ENCODE measurements at regions not wholly inside any gene's neighbourhood (a gene's known extent, or its start where the extent isn't known, plus 50 kb on each side); places are given as distances from the start of the nearest gene placed in this dataset.

DNA sequence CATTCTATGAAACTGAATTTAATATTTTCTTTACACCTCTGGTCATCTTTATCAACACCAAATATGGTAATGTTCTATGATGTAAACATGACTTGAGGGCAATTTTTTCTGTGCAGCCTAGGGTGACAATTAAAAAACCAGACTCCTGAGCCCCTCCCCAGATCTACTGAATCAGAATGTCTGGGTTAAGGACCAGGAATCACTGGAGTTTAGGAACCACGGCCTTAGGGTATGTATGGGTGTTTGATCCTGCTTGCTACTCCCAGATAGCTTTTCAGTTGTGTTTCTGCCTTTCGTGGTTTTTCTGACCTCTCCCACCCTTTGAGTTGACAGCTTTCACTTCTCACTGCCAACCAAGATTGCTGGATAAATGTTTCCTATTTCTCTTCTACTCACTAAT, 332.2 kb downstream of the DHX15 start:
- no peak for DNase-seq (ENCODE audit: low spot score)
- H3K27ac ChIP-seq, result no peak overlapping the region
- TF ChIP-seq, protein P1, sequence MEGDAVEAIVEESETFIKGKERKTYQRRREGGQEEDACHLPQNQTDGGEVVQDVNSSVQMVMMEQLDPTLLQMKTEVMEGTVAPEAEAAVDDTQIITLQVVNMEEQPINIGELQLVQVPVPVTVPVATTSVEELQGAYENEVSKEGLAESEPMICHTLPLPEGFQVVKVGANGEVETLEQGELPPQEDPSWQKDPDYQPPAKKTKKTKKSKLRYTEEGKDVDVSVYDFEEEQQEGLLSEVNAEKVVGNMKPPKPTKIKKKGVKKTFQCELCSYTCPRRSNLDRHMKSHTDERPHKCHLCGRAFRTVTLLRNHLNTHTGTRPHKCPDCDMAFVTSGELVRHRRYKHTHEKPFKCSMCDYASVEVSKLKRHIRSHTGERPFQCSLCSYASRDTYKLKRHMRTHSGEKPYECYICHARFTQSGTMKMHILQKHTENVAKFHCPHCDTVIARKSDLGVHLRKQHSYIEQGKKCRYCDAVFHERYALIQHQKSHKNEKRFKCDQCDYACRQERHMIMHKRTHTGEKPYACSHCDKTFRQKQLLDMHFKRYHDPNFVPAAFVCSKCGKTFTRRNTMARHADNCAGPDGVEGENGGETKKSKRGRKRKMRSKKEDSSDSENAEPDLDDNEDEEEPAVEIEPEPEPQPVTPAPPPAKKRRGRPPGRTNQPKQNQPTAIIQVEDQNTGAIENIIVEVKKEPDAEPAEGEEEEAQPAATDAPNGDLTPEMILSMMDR (IDR thresholded peaks at IDR 0.05), result no peak
- H3K4me3 ChIP-seq, result no peak overlapping the region

DNA sequence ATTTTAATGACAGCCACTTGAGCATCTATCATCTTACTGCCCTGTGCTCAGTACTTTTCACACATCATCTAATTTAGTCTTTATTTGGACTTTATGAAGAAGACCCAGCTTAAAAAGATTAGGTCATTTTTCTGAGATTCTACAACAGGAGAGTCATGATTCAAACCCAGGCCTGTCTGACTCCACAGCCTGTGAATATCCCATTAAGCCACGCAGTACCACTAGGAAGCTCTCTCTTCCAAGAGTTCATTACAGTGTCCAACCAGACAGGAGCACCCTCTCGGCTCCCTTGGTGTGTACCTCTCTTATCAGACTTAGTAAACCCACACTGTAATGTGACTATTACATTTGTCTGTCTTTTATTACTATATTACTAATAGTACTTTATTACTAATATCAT, 332.8 kb downstream of the DHX15 start:
- Histone ChIP-seq H3K4me3 (no peak overlapping the region), H3K27ac (no peak overlapping the region)
- DNase-seq (ENCODE audit: low spot score), result no peak
- TF ChIP-seq, protein P1 (IDR thresholded peaks at IDR 0.05), result no peak

DNA sequence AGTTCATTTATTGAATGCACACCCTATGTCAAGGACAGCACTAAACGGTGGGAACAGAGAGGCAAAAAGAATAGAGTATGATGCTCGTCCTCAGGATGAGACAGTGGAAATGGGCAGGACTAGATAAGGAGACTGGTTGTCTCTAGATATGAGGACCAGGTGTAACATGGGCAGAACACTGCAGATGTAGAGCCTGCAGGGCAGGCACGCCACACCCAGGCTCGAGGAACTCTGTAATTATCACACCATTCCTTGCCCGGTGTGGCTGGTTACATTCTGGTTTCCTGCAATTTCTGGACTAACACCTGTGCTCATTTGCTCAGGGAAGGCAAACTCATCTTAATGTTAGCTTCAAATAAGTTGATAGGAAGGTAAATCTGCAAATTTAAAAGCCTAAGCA, 334.4 kb downstream of the DHX15 start:
- H3K4me3 ChIP-seq, result no peak overlapping the region
- no peak for DNase-seq (ENCODE audit: low spot score)
- no peak overlapping the region for H3K27ac ChIP-seq
- TF ChIP-seq, protein P1 (IDR thresholded peaks at IDR 0.05), result no peak

DNA sequence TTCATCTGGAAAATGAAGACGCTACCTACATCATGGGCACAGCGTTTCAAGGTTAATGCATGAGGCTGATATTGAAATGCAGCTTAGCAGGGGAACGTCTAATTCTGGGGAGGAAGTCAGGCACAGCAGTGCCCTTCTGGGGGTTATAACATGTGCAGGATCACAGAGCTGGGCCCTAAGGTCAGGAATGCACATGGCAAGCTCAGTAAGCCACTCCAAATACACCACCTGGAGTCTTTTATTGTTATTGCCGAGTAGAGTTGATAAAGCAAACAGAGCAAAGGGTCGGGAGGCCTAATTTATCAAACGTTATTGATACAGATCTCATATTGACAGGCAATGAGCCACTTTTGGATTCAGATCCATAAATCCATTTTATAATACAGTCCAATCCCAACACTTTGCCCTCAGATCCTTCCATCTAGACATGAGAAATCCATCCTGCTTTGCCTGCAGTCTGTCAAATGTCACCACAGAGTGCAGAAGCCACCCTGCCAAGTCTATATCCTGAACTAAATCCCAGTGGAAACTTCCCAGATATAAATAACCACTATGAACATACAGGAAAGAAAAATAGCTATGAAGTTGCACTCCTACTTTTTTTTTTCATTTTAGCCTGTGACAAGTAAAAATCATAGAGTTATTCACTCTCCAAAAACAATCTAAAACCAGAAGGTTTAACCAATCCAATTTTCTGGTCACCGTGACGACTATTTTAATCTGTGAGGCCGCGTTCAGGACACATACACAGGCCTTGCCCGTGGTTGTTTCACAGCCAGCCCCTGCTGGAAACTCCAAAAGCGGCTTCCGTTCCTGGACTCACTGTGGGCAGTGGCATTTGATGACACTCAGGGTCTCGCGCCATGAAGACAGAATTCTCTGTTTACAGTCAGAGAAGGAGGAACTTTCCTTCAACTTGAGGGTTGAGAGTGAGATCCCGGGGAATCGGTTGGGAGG, 335.4 kb downstream of the DHX15 start:
- no peak for DNase-seq (ENCODE audit: low spot score)
- H3K27ac ChIP-seq, result peak overlapping the region in 1 of 2 donors; percentile 54
- TF ChIP-seq, protein P1 (IDR thresholded peaks at IDR 0.05), result no peak
- peak overlapping the region; percentile 32 for H3K4me3 ChIP-seq

DNA sequence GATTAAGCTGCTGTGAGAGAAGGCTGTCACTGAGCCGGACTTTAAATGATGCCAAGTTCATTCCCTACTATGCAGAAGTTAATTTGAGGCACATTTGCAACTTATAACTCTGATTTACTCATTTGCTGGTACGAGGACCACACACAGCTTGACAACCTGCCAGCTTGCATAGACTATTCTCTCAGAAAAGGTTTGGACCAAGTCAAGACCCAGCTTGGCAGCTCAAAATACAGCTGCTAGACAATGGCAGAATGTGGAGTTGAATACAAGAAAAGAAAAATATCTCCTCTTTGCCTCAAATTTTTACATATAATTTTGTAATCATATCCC, 338.9 kb downstream of the DHX15 start:
- Histone ChIP-seq H3K27ac (peak overlapping the region in 1 of 2 donors; percentile 35), H3K4me3 (no peak overlapping the region)
- no peak for DNase-seq (ENCODE audit: low spot score)
- TF ChIP-seq, protein P1 (IDR thresholded peaks at IDR 0.05), result no peak

DNA sequence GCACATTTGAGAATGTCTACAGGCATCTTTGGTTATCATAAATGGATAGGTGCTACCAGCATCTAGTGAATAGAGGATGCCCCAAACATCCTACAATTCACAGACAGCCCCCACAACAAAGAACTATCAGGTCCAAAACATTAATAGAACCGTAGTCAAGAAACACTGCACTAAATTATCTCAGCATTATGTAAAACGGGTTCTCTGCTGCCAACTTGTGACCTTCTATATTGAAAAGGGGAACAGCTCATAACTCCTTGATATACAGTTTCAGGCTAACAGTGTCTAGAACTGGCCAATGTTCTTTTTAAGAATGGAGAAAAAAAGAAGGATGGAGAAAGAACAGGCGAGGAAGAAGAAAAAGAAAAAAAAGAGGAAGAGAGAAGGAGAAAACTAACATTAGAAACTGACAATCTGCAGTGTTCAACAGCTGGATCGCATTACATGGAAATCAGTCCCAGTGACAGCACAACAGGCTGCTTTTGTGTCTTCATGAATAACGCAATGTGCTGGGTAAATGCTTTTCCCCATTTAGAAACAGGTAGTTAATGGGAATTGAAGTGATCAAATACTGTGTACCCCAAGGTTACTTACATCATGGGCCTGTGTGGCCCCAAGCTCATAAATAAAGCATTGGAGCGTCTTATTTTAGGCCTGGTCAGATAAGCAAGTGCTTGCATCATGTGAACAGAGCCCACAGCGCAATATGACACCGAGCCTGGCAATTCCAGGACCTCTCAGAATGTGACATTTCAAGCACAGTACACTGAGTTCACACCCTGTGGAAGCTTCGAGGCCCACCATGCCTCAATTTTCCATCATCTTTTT, 339.5 kb downstream of the DHX15 start:
- H3K27ac ChIP-seq, result peak overlapping the region in 1 of 2 donors; percentile 35
- no peak overlapping the region for H3K4me3 ChIP-seq
- TF ChIP-seq, protein P1 (IDR thresholded peaks at IDR 0.05), result no peak
- no peak for DNase-seq (ENCODE audit: low spot score)
